ENCODE measurements at regions not wholly inside any gene's neighbourhood (a gene's known extent, or its start where the extent isn't known, plus 50 kb on each side); places are given as distances from the start of the nearest gene placed in this dataset.

- no peak for TF ChIP-seq POLR2A (IDR thresholded peaks at IDR 0.05)
- TF ChIP-seq CTCF (IDR thresholded peaks at IDR 0.05), result no peak
- TF ChIP-seq POLR2AphosphoS5 (IDR thresholded peaks at IDR 0.05), result no peak
Observed at GRCh38 chr4:140213749-140214148, 59.8 kb upstream of the MAML3 start.
